HEK293 (cell line): ENCODE measurements at regions not wholly inside any gene's neighbourhood (a gene's known extent, or its start where the extent isn't known, plus 50 kb on each side); places are given as distances from the start of the nearest gene placed in this dataset.

Experiments used
- CTCF ChIA-PET: fragments of 350-600 bp; formaldehyde crosslinking; extraction: SDS; loops from one replicate; lab custom pipeline; 2021; ENCODE audit warnings: antibody characterized with exemption; lab: Yijun Ruan, JAX
- POLR2A ChIA-PET: fragments of 300-600 bp; formaldehyde crosslinking; extraction: SDS; loops from one replicate; lab custom pipeline; 2020; ENCODE audit warnings: antibody characterized with exemption, inconsistent platforms; lab: Yijun Ruan, JAX
- H3K27ac ChIP-seq: fragments of 200-500 bp; sonication (Bioruptor generic); 2 replicates; pipeline ENCODE4 v1.5.1; 2014; ENCODE audit warnings: low read depth, low read length, control low read depth, inconsistent platforms; ENCODE audit errors: extremely low read depth
- H3K36me3 ChIP-seq, 2 experiments: fragments of 200-500 bp in 1 of 2; sonication (Bioruptor generic) in 1 of 2; 1 replicate in 1 of 2; 2 replicates in 1 of 2; pipeline ENCODE4 v1.5.1; 2014 to 2017; ENCODE audit warnings: inconsistent platforms in 2 of 2, low read length in 2 of 2; ENCODE audit not compliant: control insufficient read depth in 2 of 2, insufficient read depth in 1 of 2
- H3K4me1 ChIP-seq: fragments of 200-500 bp; sonication (Bioruptor generic); 2 replicates; pipeline ENCODE4 v1.5.1; 2014; ENCODE audit warnings: mild to moderate bottlenecking, low read length, inconsistent platforms; ENCODE audit not compliant: control insufficient read depth, insufficient read depth
- H3K4me3 ChIP-seq: 2 replicates; pipeline ENCODE4 v1.5.1; 2011; ENCODE audit warnings: low read depth, mild to moderate bottlenecking, control low read depth, low read length, moderate library complexity
- H3K9me3 ChIP-seq: fragments of 200-500 bp; sonication (Bioruptor generic); 2 replicates; pipeline ENCODE4 v1.5.1; 2014; ENCODE audit warnings: low read depth, low read length, inconsistent platforms; ENCODE audit not compliant: control insufficient read depth, insufficient read depth
- GLI4 ChIP-seq: fragments of 450-650 bp; formaldehyde crosslinking; IDR thresholded peaks from 2 replicates; pipeline ENCODE4 v1.5.1; 2016; ENCODE audit warnings: missing biosample characterization, missing genetic modification characterization
- KLF8 ChIP-seq: fragments of 450-650 bp; formaldehyde crosslinking; IDR thresholded peaks from 2 replicates; pipeline ENCODE4 v1.5.1; 2016; ENCODE audit warnings: missing biosample characterization, missing genetic modification characterization
- MZF1 ChIP-seq: fragments of 450-650 bp; formaldehyde crosslinking; IDR thresholded peaks from 2 replicates; pipeline ENCODE4 v1.5.1; 2017; ENCODE audit warnings: missing biosample characterization, missing genetic modification characterization, borderline replicate concordance
- TRIM28 ChIP-seq: IDR thresholded peaks from 2 replicates; pipeline ENCODE4 v1.6.1; 2011; ENCODE audit warnings: low read length, control low read depth, borderline replicate concordance
- WT1 ChIP-seq: fragments of 450-650 bp; formaldehyde crosslinking; IDR thresholded peaks from 2 replicates; pipeline ENCODE4 v1.5.1; 2016; ENCODE audit warnings: missing biosample characterization, missing genetic modification characterization
- ZBTB1 ChIP-seq: fragments of 450-650 bp; formaldehyde crosslinking; IDR thresholded peaks from 2 replicates; pipeline ENCODE4 v1.5.1; 2016; ENCODE audit warnings: missing biosample characterization, missing genetic modification characterization
- ZBTB7A ChIP-seq: fragments of 450-650 bp; formaldehyde crosslinking; IDR thresholded peaks from 2 replicates; pipeline ENCODE4 v1.5.1; 2016; ENCODE audit warnings: low read depth, missing biosample characterization, missing genetic modification characterization
- ZFP69B ChIP-seq: fragments of 450-650 bp; formaldehyde crosslinking; IDR thresholded peaks from 2 replicates; pipeline ENCODE4 v1.5.1; 2016; ENCODE audit warnings: missing biosample characterization, missing genetic modification characterization
- ZNF169 ChIP-seq: fragments of 450-650 bp; formaldehyde crosslinking; IDR thresholded peaks from 2 replicates; pipeline ENCODE4 v1.5.1; 2016; ENCODE audit warnings: missing biosample characterization, missing genetic modification characterization
- ZNF174 ChIP-seq: fragments of 450-650 bp; formaldehyde crosslinking; IDR thresholded peaks from 2 replicates; pipeline ENCODE4 v1.5.0; 2017; ENCODE audit warnings: missing biosample characterization, mild to moderate bottlenecking, missing genetic modification characterization
- ZNF23 ChIP-seq: fragments of 450-650 bp; formaldehyde crosslinking; IDR thresholded peaks from 2 replicates; pipeline ENCODE4 v1.5.1; 2016; ENCODE audit warnings: missing biosample characterization, missing genetic modification characterization, borderline replicate concordance
- ZNF239 ChIP-seq: fragments of 450-650 bp; formaldehyde crosslinking; IDR thresholded peaks from 2 replicates; pipeline ENCODE4 v1.5.1; 2016; ENCODE audit warnings: missing biosample characterization, missing genetic modification characterization
- ZNF404 ChIP-seq: fragments of 450-650 bp; formaldehyde crosslinking; IDR thresholded peaks from 2 replicates; pipeline ENCODE4 v1.5.1; 2017; ENCODE audit warnings: missing biosample characterization, missing genetic modification characterization
- ZNF48 ChIP-seq: fragments of 450-650 bp; formaldehyde crosslinking; IDR thresholded peaks from 2 replicates; pipeline ENCODE4 v1.5.1; 2016; ENCODE audit warnings: missing biosample characterization, missing genetic modification characterization
- ZNF501 ChIP-seq: fragments of 450-650 bp; formaldehyde crosslinking; IDR thresholded peaks from 2 replicates; pipeline ENCODE4 v1.5.1; 2016; ENCODE audit warnings: missing biosample characterization, missing genetic modification characterization
- ZNF521 ChIP-seq: fragments of 450-650 bp; formaldehyde crosslinking; IDR thresholded peaks from 2 replicates; pipeline ENCODE4 v1.5.1; 2017; ENCODE audit warnings: missing biosample characterization, mild to moderate bottlenecking, missing genetic modification characterization
- ZNF558 ChIP-seq: fragments of 450-650 bp; formaldehyde crosslinking; IDR thresholded peaks from 2 replicates; pipeline ENCODE4 v1.5.1; 2016; ENCODE audit warnings: missing biosample characterization, missing genetic modification characterization
- ZNF626 ChIP-seq: fragments of 450-650 bp; sonication (Bioruptor Pico); formaldehyde crosslinking; IDR thresholded peaks from 2 replicates; pipeline ENCODE4 v1.5.1; 2018; ENCODE audit warnings: missing biosample characterization, missing genetic modification characterization, inconsistent platforms
- ZNF768 ChIP-seq: fragments of 450-650 bp; formaldehyde crosslinking; IDR thresholded peaks from 2 replicates; pipeline ENCODE4 v1.5.1; 2018; ENCODE audit warnings: missing biosample characterization, mild to moderate bottlenecking, missing genetic modification characterization
- TF ChIP-seq, protein P1 (sequence below): fragments of 450-650 bp; formaldehyde crosslinking; IDR thresholded peaks from 2 replicates; pipeline ENCODE4 v1.5.1; 2016; ENCODE audit warnings: missing biosample characterization, missing genetic modification characterization
- TF ChIP-seq, protein P2 (sequence below): fragments of 450-650 bp; formaldehyde crosslinking; IDR thresholded peaks from 2 replicates; pipeline ENCODE4 v1.5.1; 2016; ENCODE audit warnings: missing biosample characterization, missing genetic modification characterization, low read depth

DNA sequence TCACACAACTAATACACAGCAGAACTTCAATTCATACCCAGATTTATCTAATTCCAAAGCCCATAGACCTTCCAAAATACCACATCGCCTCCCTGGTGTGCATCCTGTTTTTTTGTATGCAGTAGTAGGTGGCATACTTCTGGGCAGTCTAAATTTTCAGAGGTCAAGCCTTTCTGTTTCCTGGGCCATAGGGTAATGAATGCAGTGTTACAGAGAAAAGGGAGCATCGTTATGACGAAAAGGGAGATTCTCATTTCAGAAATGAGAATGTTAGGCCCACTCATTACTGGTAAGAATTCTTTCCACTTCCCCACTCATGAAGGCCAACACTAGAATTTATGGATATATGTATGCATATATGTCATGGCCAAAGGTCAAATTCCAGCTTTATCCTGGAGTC lies 267.8 kb upstream of the ASIC2 start:
- TF ChIP-seq ZNF558 (tag by site-specific recombination) (no peak), ZNF23 (tag by site-specific recombination) (no peak), KLF8 (no peak), ZNF404 (tag by site-specific recombination) (no peak), GLI4 (tag by site-specific recombination) (no peak), ZNF174 (tag by site-specific recombination) (no peak), ZNF501 (no peak), ZNF626 (no peak)
- ChIA-PET CTCF (no interaction called here), POLR2A (no interaction called here)
- H3K36me3 ChIP-seq: no peaks in the 10 kb centered on the region
- H3K4me3 ChIP-seq: no peak overlapping the region
- H3K9me3 ChIP-seq: no peaks in the 10 kb centered on the region
- no peaks in the 10 kb centered on the region for H3K4me1 ChIP-seq
- H3K27ac ChIP-seq: no peak overlapping the region

- Histone ChIP-seq H3K27ac (no peak overlapping the region), H3K4me1 (no peaks in the 10 kb centered on the region), H3K36me3 (no peaks in the 10 kb centered on the region), H3K4me3 (no peak overlapping the region), H3K9me3 (no peaks in the 10 kb centered on the region)
- TF ChIP-seq WT1 (tag by site-specific recombination) (no peak), TRIM28 (no peak), ZBTB7A (tag by site-specific recombination) (no peak), ZBTB1 (tag by site-specific recombination) (no peak), MZF1 (tag by site-specific recombination) (no peak)
- TF ChIP-seq, protein P1, sequence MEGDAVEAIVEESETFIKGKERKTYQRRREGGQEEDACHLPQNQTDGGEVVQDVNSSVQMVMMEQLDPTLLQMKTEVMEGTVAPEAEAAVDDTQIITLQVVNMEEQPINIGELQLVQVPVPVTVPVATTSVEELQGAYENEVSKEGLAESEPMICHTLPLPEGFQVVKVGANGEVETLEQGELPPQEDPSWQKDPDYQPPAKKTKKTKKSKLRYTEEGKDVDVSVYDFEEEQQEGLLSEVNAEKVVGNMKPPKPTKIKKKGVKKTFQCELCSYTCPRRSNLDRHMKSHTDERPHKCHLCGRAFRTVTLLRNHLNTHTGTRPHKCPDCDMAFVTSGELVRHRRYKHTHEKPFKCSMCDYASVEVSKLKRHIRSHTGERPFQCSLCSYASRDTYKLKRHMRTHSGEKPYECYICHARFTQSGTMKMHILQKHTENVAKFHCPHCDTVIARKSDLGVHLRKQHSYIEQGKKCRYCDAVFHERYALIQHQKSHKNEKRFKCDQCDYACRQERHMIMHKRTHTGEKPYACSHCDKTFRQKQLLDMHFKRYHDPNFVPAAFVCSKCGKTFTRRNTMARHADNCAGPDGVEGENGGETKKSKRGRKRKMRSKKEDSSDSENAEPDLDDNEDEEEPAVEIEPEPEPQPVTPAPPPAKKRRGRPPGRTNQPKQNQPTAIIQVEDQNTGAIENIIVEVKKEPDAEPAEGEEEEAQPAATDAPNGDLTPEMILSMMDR: no peak
- TF ChIP-seq, all 188 proteins: peak for 0
- ChIA-PET CTCF (interaction anchor here (0.7 to 1.0 kb wide), 3 partner anchors 41 to 212 kb away, joined by 3 to 4 read pairs (median 3); no protein-coding TSS in a partner anchor), POLR2A (no interaction called here)
Measured at GRCh38 chr17:33561569-33562334, 268.7 kb upstream of the ASIC2 start.

DNA sequence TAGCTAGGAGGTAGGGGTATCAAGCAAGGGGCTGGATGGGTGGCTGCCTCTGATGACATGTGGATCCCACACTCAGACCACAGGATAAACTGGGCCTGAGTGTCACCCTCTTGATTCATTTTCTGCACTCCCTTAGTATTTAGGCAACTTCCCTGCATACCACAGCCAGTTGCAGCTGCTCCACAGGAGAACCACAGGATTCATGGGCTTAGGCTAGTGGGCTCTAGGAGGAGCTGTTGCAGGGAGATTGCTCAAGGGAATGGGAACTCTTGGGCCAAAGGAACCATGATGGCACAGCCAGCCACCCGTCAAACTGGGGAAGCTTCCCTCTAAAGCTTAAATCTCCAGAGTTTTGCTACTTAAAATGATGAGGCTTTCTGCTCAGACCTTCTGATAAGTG lies 269.7 kb upstream of the ASIC2 start:
- Histone ChIP-seq H3K4me1 (no peaks in the 10 kb centered on the region), H3K36me3 (no peaks in the 10 kb centered on the region), H3K9me3 (no peaks in the 10 kb centered on the region), H3K27ac (no peak overlapping the region), H3K4me3 (no peak overlapping the region)
- TF ChIP-seq, protein P2, sequence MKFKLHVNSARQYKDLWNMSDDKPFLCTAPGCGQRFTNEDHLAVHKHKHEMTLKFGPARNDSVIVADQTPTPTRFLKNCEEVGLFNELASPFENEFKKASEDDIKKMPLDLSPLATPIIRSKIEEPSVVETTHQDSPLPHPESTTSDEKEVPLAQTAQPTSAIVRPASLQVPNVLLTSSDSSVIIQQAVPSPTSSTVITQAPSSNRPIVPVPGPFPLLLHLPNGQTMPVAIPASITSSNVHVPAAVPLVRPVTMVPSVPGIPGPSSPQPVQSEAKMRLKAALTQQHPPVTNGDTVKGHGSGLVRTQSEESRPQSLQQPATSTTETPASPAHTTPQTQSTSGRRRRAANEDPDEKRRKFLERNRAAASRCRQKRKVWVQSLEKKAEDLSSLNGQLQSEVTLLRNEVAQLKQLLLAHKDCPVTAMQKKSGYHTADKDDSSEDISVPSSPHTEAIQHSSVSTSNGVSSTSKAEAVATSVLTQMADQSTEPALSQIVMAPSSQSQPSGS (tag by site-specific recombination): no peak
- TF ChIP-seq ZNF501 (no peak), ZNF239 (tag by site-specific recombination) (no peak), ZNF521 (no peak), ZNF768 (tag by site-specific recombination) (no peak), ZNF169 (tag by site-specific recombination) (no peak), ZFP69B (no peak), ZNF48 (tag by site-specific recombination) (no peak)
- CTCF ChIA-PET: interaction anchor here (1.0 kb wide), 1 partner anchor 85 kb away, joined by 4 read pairs; no protein-coding TSS in a partner anchor
- POLR2A ChIA-PET: no interaction called here
